D721Med (cell line): ENCODE measurements at regions not wholly inside any gene's neighbourhood (a gene's known extent, or its start where the extent isn't known, plus 50 kb on each side); places are given as distances from the start of the nearest gene placed in this dataset.
A peak's percentile ranks its signal among the peaks of the same experiment; 100 is the strongest.

Source experiments
- DNase-seq: peaks from one replicate; pipeline ENCODE4 v3.0.0; 2011; ENCODE audit warnings: low spot score; ENCODE audit not compliant: insufficient read length
- FAIRE-seq: peaks from 2 replicates; lab custom pipeline; 2011; peaks lifted over from hg19 to GRCh38; lab: Jason Lieb, UNC
- CTCF ChIP-seq: IDR thresholded peaks from 2 replicates; pipeline ENCODE4 v1.5.1; 2012; ENCODE audit warnings: mild to moderate bottlenecking, control low read depth; ENCODE audit not compliant: insufficient read depth; ENCODE audit errors: missing control alignments

GRCh38 chr11:114890038-114890437 lies 211.7 kb downstream of the NXPE2 start:
- FAIRE-seq: no peak
- DNase-seq: no peak
- no peak for TF ChIP-seq CTCF

GRCh38 chr11:114891911-114892310 lies 213.6 kb downstream of the NXPE2 start:
- no peak for FAIRE-seq

GRCh38 chr11:114892381-114893197 lies 214.3 kb downstream of the NXPE2 start:
- FAIRE-seq: no peak
- TF ChIP-seq CTCF: peak; percentile 21
- no peak for DNase-seq

More at GRCh38 chr11:114891911-114892310, 213.6 kb downstream of the NXPE2 start:
- TF ChIP-seq CTCF: no peak
- DNase-seq: no peak

GRCh38 chr11:114893329-114893728 lies 215.0 kb downstream of the NXPE2 start:
- FAIRE-seq (no peak), DNase-seq (no peak)
- TF ChIP-seq CTCF: no peak

GRCh38 chr11:114896594-114896993 lies 218.3 kb downstream of the NXPE2 start:
- FAIRE-seq: no peak
- no peak for TF ChIP-seq CTCF
- DNase-seq: no peak

GRCh38 chr11:114909866-114910265 lies 231.5 kb downstream of the NXPE2 start:
- peak; percentile 16 for TF ChIP-seq CTCF
- DNase-seq (no peak), FAIRE-seq (no peak)

GRCh38 chr11:114912826-114913225 lies 234.5 kb downstream of the NXPE2 start:
- FAIRE-seq (no peak), DNase-seq (no peak)
- no peak for TF ChIP-seq CTCF
